SK-N-SH (cell line): ENCODE measurements at regions not wholly inside any gene's neighbourhood (a gene's known extent, or its start where the extent isn't known, plus 50 kb on each side); places are given as distances from the start of the nearest gene placed in this dataset.

Experiments
- GATA2 ChIP-seq: sonication (generic); formaldehyde crosslinking; IDR thresholded peaks from 2 replicates; pipeline ENCODE4 v1.5.0; 2020; ENCODE audit warnings: mild to moderate bottlenecking, missing genetic modification reagents
- TF ChIP-seq, protein P1 (sequence below): fragments of 200-600 bp; sonication (generic); IDR thresholded peaks from 2 replicates; pipeline ENCODE4 v1.6.1; 2017; ENCODE audit warnings: antibody characterized with exemption, mild to moderate bottlenecking, moderate library complexity

DNA sequence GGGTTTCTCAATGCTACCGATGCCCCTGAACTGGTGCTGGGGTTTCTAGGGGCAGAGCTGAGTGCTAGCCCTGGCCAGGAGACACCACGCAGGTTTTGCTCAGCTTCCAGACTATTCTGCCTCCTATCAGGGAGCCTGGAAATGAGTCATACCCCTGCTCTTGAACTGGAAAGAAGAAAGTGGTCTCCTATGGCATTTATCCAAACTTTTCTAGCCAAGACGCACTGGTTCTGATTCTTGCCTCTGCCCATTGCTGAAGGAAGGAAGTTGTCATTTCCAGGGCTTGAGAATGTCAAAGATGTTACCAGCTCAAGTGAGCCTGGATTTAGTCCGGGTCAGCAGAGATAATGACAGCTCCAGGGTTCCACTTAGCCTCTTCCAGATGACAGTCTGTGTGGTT is 561.9 kb downstream of the CDK5RAP2 start:
- TF ChIP-seq, protein P1, sequence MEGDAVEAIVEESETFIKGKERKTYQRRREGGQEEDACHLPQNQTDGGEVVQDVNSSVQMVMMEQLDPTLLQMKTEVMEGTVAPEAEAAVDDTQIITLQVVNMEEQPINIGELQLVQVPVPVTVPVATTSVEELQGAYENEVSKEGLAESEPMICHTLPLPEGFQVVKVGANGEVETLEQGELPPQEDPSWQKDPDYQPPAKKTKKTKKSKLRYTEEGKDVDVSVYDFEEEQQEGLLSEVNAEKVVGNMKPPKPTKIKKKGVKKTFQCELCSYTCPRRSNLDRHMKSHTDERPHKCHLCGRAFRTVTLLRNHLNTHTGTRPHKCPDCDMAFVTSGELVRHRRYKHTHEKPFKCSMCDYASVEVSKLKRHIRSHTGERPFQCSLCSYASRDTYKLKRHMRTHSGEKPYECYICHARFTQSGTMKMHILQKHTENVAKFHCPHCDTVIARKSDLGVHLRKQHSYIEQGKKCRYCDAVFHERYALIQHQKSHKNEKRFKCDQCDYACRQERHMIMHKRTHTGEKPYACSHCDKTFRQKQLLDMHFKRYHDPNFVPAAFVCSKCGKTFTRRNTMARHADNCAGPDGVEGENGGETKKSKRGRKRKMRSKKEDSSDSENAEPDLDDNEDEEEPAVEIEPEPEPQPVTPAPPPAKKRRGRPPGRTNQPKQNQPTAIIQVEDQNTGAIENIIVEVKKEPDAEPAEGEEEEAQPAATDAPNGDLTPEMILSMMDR = no peak
- no peak for TF ChIP-seq GATA2 (CRISPR knock-in tag)
